Keratinocyte (primary cell): ENCODE measurements at regions not wholly inside any gene's neighbourhood (a gene's known extent, or its start where the extent isn't known, plus 50 kb on each side); places are given as distances from the start of the nearest gene placed in this dataset.

ENCODE experiments used
- DNase-seq: peaks from one replicate; pipeline ENCODE4 v3.0.0-alpha.2; 2011; ENCODE audit warnings: low read depth, missing footprints, low spot score
- FAIRE-seq: peaks from 2 replicates; lab custom pipeline; 2011; peaks lifted over from hg19 to GRCh38; lab: Jason Lieb, UNC
- H2AFZ ChIP-seq: 2 replicates; pipeline ENCODE4 v1.6.0; 2012; ENCODE audit warnings: low read length, control low read depth, inconsistent platforms; ENCODE audit not compliant: control insufficient read depth
- H3K27ac ChIP-seq: 2 replicates; pipeline ENCODE4 v1.5.1; 2011; ENCODE audit warnings: low read length; ENCODE audit not compliant: control insufficient read depth, insufficient read depth
- H3K27me3 ChIP-seq: 3 replicates; pipeline ENCODE4 v1.6.0; 2011; ENCODE audit warnings: low read length; ENCODE audit not compliant: control insufficient read depth, insufficient read depth; ENCODE audit errors: extremely low read depth
- H3K36me3 ChIP-seq, 2 experiments: 2 replicates in 1 of 2; 3 replicates in 1 of 2; pipeline ENCODE4 v1.5.1; 2011; ENCODE audit warnings: low read length in 2 of 2, mild to moderate bottlenecking in 1 of 2; ENCODE audit not compliant: control insufficient read depth in 2 of 2, insufficient read depth in 2 of 2; ENCODE audit errors: extremely low read depth in 1 of 2
- H3K4me1 ChIP-seq: 3 replicates; pipeline ENCODE4 v1.5.1; 2011; ENCODE audit warnings: low read length; ENCODE audit not compliant: control insufficient read depth, insufficient read depth; ENCODE audit errors: extremely low read depth
- H3K4me2 ChIP-seq: 3 replicates; pipeline ENCODE4 v1.6.0; 2011; ENCODE audit warnings: low read depth, low read length; ENCODE audit not compliant: control insufficient read depth, insufficient read depth; ENCODE audit errors: extremely low read depth
- H3K4me3 ChIP-seq, 3 experiments: fragments of 200-600 bp in 1 of 3; sonication (generic) in 1 of 3; 2 replicates in 2 of 3; 3 replicates in 1 of 3; pipeline ENCODE4 v1.5.1; 2011 to 2016; ENCODE audit warnings: low read length in 3 of 3, mild to moderate bottlenecking in 3 of 3, control low read depth in 2 of 3, inconsistent platforms in 1 of 3, low read depth in 1 of 3, mixed read lengths in 1 of 3, mixed run types in 1 of 3, moderate library complexity in 1 of 3; ENCODE audit not compliant: control insufficient read depth in 2 of 3, insufficient read depth in 2 of 3; ENCODE audit errors: extremely low read depth in 1 of 3
- H3K79me2 ChIP-seq: 2 replicates; pipeline ENCODE4 v1.6.0; 2012; ENCODE audit warnings: low read length; ENCODE audit not compliant: control insufficient read depth, insufficient read depth
- H3K9ac ChIP-seq: 3 replicates; pipeline ENCODE4 v1.6.0; 2011; ENCODE audit warnings: low read length; ENCODE audit not compliant: control insufficient read depth, insufficient read depth; ENCODE audit errors: extremely low read depth
- H3K9me1 ChIP-seq: 3 replicates; pipeline ENCODE4 v1.6.0; 2011; ENCODE audit warnings: low read length; ENCODE audit not compliant: control insufficient read depth, insufficient read depth; ENCODE audit errors: extremely low read depth
- H3K9me3 ChIP-seq: 2 replicates; pipeline ENCODE4 v1.5.1; 2012; ENCODE audit warnings: low read depth, low read length; ENCODE audit not compliant: control insufficient read depth
- H4K20me1 ChIP-seq: 3 replicates; pipeline ENCODE4 v1.6.0; 2011; ENCODE audit warnings: low read length; ENCODE audit not compliant: control insufficient read depth, insufficient read depth; ENCODE audit errors: extremely low read depth
- EZH2 ChIP-seq: IDR thresholded peaks from one replicate; pipeline ENCODE4 v1.6.1; 2012; ENCODE audit warnings: inconsistent platforms, mild to moderate bottlenecking, low read length, moderate library complexity
- dilution Hi-C: fragments of 300-500 bp; cut with MboI; formaldehyde crosslinking; loops from one replicate; pipeline ENCODE4 v1.7.0; 2020; ENCODE audit warnings: low sequenced_read_pairs; ENCODE audit not compliant: extremely low pct_ligation_motif_present
- TF ChIP-seq, protein P1 (sequence below), 3 experiments: IDR thresholded peaks in 1 of 3; conservative IDR thresholded peaks in 1 of 3; optimal IDR thresholded peaks in 1 of 3; 2 replicates in 2 of 3; 3 replicates in 1 of 3; pipeline versions ENCODE3 to v1.5.1; 2011; ENCODE audit warnings: low read length in 3 of 3, mild to moderate bottlenecking in 3 of 3, moderate library complexity in 2 of 3, control low read depth in 1 of 3, inconsistent platforms in 1 of 3; ENCODE audit not compliant: insufficient read depth in 2 of 3; ENCODE audit errors: extremely low read depth in 1 of 3

DNA sequence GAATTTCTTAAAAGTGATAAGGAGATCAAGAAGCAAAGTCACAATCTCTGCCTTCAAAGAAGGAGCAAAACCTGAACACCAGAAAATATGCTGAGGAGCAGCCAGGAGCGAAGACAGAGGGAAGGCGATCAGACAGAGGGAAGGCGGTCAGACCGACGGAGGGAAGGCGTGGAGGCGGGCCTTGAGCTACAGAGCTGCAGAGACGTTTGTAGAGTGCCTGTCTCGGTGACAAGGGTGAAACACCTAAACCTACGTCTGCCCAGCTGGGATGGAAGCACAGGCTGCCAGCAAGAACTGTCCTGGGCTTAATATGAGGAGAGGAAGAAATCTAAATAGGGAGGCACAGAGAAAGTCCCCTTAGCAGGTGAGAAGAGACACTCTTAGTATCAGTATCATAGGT lies 476.0 kb downstream of the OCA2 start:
- Histone ChIP-seq H3K79me2 (no peaks in the 10 kb centered on the region), H4K20me1 (no peaks in the 10 kb centered on the region), H2AFZ (no peak overlapping the region), H3K9ac (no peak overlapping the region), H3K27ac (no peak overlapping the region), H3K4me2 (no peak overlapping the region), H3K9me3 (no peaks in the 10 kb centered on the region), H3K9me1 (no peaks in the 10 kb centered on the region), H3K4me1 (no peaks in the 10 kb centered on the region), H3K36me3 (no peaks in the 10 kb centered on the region), H3K27me3 (no peaks in the 10 kb centered on the region), H3K4me3 (no peak overlapping the region)
- DNase-seq: no peak
- no peak for TF ChIP-seq EZH2
- TF ChIP-seq, protein P1, sequence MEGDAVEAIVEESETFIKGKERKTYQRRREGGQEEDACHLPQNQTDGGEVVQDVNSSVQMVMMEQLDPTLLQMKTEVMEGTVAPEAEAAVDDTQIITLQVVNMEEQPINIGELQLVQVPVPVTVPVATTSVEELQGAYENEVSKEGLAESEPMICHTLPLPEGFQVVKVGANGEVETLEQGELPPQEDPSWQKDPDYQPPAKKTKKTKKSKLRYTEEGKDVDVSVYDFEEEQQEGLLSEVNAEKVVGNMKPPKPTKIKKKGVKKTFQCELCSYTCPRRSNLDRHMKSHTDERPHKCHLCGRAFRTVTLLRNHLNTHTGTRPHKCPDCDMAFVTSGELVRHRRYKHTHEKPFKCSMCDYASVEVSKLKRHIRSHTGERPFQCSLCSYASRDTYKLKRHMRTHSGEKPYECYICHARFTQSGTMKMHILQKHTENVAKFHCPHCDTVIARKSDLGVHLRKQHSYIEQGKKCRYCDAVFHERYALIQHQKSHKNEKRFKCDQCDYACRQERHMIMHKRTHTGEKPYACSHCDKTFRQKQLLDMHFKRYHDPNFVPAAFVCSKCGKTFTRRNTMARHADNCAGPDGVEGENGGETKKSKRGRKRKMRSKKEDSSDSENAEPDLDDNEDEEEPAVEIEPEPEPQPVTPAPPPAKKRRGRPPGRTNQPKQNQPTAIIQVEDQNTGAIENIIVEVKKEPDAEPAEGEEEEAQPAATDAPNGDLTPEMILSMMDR (optimal IDR thresholded peaks at IDR 0.05 in 1 of 3, IDR thresholded peaks at IDR 0.05 in 1 of 3, conservative IDR thresholded peaks at IDR 0.05 in 1 of 3; ENCODE audit: extremely low read depth in 1 of 3, insufficient read depth in 2 of 3, low read length in 3 of 3): no peak
- dilution Hi-C loops: no loop called here
- no peak for FAIRE-seq

DNA sequence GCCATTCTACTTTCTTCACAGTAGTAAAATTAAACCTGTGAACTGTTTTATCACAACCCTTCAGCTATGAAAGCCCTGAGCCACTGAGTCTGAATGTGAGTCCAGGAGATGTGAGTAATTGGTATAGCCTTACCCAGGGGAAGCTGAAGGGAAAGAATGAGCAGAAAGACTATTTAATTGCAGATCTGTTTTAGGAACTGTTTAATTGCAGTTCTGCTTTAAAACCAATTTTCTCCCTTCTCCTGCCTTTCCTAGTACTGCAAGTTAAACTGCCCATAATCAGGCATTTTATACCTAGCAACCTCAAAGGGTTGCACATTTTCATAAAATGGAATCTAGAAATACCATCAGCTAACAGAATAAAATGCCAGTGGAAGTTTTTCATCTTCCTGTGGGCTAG lies 476.7 kb downstream of the OCA2 start:
- Histone ChIP-seq H4K20me1 (no peaks in the 10 kb centered on the region), H3K36me3 (no peaks in the 10 kb centered on the region), H3K27ac (no peak overlapping the region), H3K4me1 (no peaks in the 10 kb centered on the region), H3K9me3 (no peaks in the 10 kb centered on the region), H3K9ac (no peak overlapping the region), H3K4me2 (no peak overlapping the region), H3K9me1 (no peaks in the 10 kb centered on the region), H2AFZ (no peak overlapping the region), H3K27me3 (no peaks in the 10 kb centered on the region), H3K79me2 (no peaks in the 10 kb centered on the region), H3K4me3 (no peak overlapping the region)
- FAIRE-seq: no peak
- no peak for TF ChIP-seq EZH2
- TF ChIP-seq, protein P1 (optimal IDR thresholded peaks at IDR 0.05 in 1 of 3, IDR thresholded peaks at IDR 0.05 in 1 of 3, conservative IDR thresholded peaks at IDR 0.05 in 1 of 3; ENCODE audit: extremely low read depth in 1 of 3, insufficient read depth in 2 of 3, low read length in 3 of 3): no peak
- no peak for DNase-seq
- dilution Hi-C loops: no loop called here
